Neuronal stem cell (in vitro differentiated cells): ENCODE measurements at regions not wholly inside any gene's neighbourhood (a gene's known extent, or its start where the extent isn't known, plus 50 kb on each side); places are given as distances from the start of the nearest gene placed in this dataset.

Experiments
- DNase-seq: peaks from one replicate; pipeline ENCODE4 v3.0.0-alpha.2; 2013; ENCODE audit warnings: low spot score
- H2AFZ ChIP-seq: one replicate; pipeline ENCODE4 v1.6.1; 2013; ENCODE audit warnings: mild to moderate bottlenecking, low read length, inconsistent platforms
- H2AK5ac ChIP-seq: 2 replicates; pipeline ENCODE4 v1.6.1; 2013; ENCODE audit warnings: low read depth, mild to moderate bottlenecking, inconsistent platforms, low read length, moderate library complexity, mixed read lengths
- H2BK120ac ChIP-seq: 2 replicates; pipeline ENCODE4 v1.6.1; 2013; ENCODE audit warnings: low read depth, mild to moderate bottlenecking, inconsistent platforms, low read length, moderate library complexity, mixed read lengths
- H2BK12ac ChIP-seq: one replicate; pipeline ENCODE4 v1.6.1; 2013; ENCODE audit warnings: low read length, inconsistent platforms
- H2BK15ac ChIP-seq: 2 replicates; pipeline ENCODE4 v1.6.1; 2013; ENCODE audit warnings: mild to moderate bottlenecking, low read length, inconsistent platforms, mixed read lengths
- H2BK5ac ChIP-seq: one replicate; pipeline ENCODE4 v1.6.1; 2013; ENCODE audit warnings: inconsistent platforms, mild to moderate bottlenecking, low read length, moderate library complexity
- H3K14ac ChIP-seq: one replicate; pipeline ENCODE4 v1.6.1; 2013; ENCODE audit warnings: low read length, inconsistent platforms
- H3K18ac ChIP-seq: 2 replicates; pipeline ENCODE4 v1.6.1; 2013; ENCODE audit warnings: low read length, inconsistent platforms
- H3K23ac ChIP-seq: 2 replicates; pipeline ENCODE4 v1.6.1; 2013; ENCODE audit warnings: low read depth, mild to moderate bottlenecking, mixed read lengths, low read length, inconsistent platforms; ENCODE audit not compliant: poor library complexity
- H3K27ac ChIP-seq: replicated peaks from 3 replicates; pipeline ENCODE4 v1.5.1; 2013; ENCODE audit warnings: low read length, inconsistent platforms
- H3K27me3 ChIP-seq, 3 experiments: 2 replicates each; pipeline ENCODE4 v1.6.1; 2013; ENCODE audit warnings: low read length in 3 of 3, mild to moderate bottlenecking in 2 of 3, inconsistent platforms in 1 of 3, low read depth in 1 of 3, mixed read lengths in 1 of 3, moderate library complexity in 1 of 3; ENCODE audit not compliant: control insufficient read depth in 3 of 3, insufficient read depth in 3 of 3
- H3K36me3 ChIP-seq, 2 donors: replicated peaks in 1 of 2; 2 replicates each; pipeline ENCODE4 v1.6.1; 2013; ENCODE audit warnings: low read length in 2 of 2; ENCODE audit not compliant: control insufficient read depth in 2 of 2, insufficient read depth in 2 of 2
- H3K4ac ChIP-seq: 2 replicates; pipeline ENCODE4 v1.6.1; 2013; ENCODE audit warnings: inconsistent platforms, mild to moderate bottlenecking, low read length, moderate library complexity
- H3K4me1 ChIP-seq, 2 donors: 1 replicate in 1 of 2; 2 replicates in 1 of 2; pipeline ENCODE4 v1.6.1; 2013; ENCODE audit warnings: low read length in 2 of 2, low read depth in 1 of 2; ENCODE audit not compliant: control insufficient read depth in 2 of 2, insufficient read depth in 1 of 2
- H3K4me2 ChIP-seq: one replicate; pipeline ENCODE4 v1.6.1; 2013; ENCODE audit warnings: mild to moderate bottlenecking, low read length, inconsistent platforms; ENCODE audit not compliant: insufficient read depth, poor library complexity, severe bottlenecking
- H3K4me3 ChIP-seq, 2 donors: 2 replicates each; pipeline ENCODE4 v1.5.1; 2013; ENCODE audit warnings: low read length in 2 of 2, mild to moderate bottlenecking in 2 of 2, inconsistent platforms in 1 of 2, moderate library complexity in 1 of 2
- H3K79me1 ChIP-seq: one replicate; pipeline ENCODE4 v1.6.1; 2013; ENCODE audit warnings: low read depth, mild to moderate bottlenecking, inconsistent platforms, low read length, moderate library complexity
- H3K9ac ChIP-seq: one replicate; pipeline ENCODE4 v1.6.1; 2013; ENCODE audit warnings: mild to moderate bottlenecking, low read depth, low read length, inconsistent platforms; ENCODE audit not compliant: poor library complexity
- H3K9me3 ChIP-seq, 2 donors: replicated peaks in 1 of 2; 2 replicates each; pipeline versions ENCODE3 to v1.6.1; 2013; ENCODE audit warnings: low read length in 2 of 2, mild to moderate bottlenecking in 2 of 2, inconsistent platforms in 1 of 2, low read depth in 1 of 2, mixed read lengths in 1 of 2, moderate library complexity in 1 of 2; ENCODE audit not compliant: control insufficient read depth in 2 of 2, insufficient read depth in 1 of 2
- H4K8ac ChIP-seq: one replicate; pipeline ENCODE4 v1.6.1; 2013; ENCODE audit warnings: low read depth, mild to moderate bottlenecking, inconsistent platforms, low read length, moderate library complexity
- H4K91ac ChIP-seq: one replicate; pipeline ENCODE4 v1.6.1; 2013; ENCODE audit warnings: low read length, low read depth, mild to moderate bottlenecking, inconsistent platforms; ENCODE audit not compliant: poor library complexity
- WGBS, 2 donors: extraction: QIAGEN DNeasy Blood & Tissue Kit; methylation state at CpG; one replicate each; pipeline ENCODE4 v1.1.7; 2013; ENCODE audit warnings: missing lambda C conversion rate in 2 of 2, mixed read lengths in 1 of 2; ENCODE audit not compliant: insufficient read length in 2 of 2, insufficient replicate concordance in 1 of 2; ENCODE audit errors: extremely low coverage in 2 of 2; 5-methylcytosine and 5-hydroxymethylcytosine counted together

DNA sequence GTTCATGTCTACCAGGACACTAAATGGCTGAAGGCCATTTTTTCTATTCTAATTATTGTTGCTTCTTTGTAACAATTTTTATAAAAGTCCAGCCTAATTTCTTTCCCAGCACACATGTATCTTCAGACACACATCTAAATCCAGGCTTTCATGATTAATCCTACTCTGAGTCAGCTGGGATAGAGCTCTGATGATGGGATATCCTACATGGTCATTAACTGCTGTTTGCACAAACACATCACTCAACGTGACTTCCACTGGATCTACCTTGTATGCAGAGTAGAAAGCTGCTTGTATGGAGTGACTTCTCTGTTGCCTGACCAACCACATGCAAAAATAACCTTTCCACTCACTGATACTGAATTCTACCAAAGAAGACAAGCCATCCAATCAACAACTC, 260.9 kb downstream of the AHR start:
- Histone ChIP-seq H2BK5ac (no peak overlapping the region), H4K91ac (no peak overlapping the region), H3K36me3 (no peaks in the 10 kb centered on the region), H2AK5ac (no peak overlapping the region), H2BK120ac (no peak overlapping the region), H4K8ac (no peak overlapping the region), H3K79me1 (no peaks in the 10 kb centered on the region), H3K27ac (no peak overlapping the region), H3K4ac (no peak overlapping the region), H3K4me2 (no peak overlapping the region), H3K27me3 (peaks cover 0 to 2% (median 0%) of the 10 kb centered on the region in 3 experiments), H3K23ac (no peak overlapping the region), H3K4me1 (peaks cover 0 to 3% of the 10 kb centered on the region in 2 donors), H2BK15ac (no peak overlapping the region), H3K9ac (no peak overlapping the region), H3K4me3 (no peak overlapping the region), H3K18ac (no peak overlapping the region), H3K14ac (no peak overlapping the region), H2AFZ (no peak overlapping the region), H3K9me3 (peaks cover 0 to 2% of the 10 kb centered on the region in 2 donors), H2BK12ac (no peak overlapping the region)
- DNase-seq = no peak
- no CpG with 5 or more reads among the region's 1 CpG for WGBS, 2 donors

DNA sequence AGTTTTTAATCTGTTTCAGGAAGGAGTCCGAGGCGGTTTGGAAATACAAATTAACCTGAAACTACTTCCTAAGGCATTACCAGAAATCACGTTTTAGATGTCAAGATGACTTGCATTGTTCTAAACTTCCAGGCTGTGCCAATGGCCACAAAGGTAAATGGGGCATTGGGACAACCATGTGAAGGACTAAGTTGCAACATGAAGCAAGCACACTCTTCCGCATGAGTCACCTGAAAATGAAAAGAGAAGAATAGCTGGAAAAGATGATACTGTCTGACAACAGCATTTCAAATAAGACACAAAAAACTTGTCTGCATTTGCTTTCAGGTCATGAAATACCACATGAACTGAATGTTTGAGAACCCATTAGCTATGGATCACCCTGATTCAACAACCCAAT, 262.1 kb downstream of the AHR start:
- no CpG with 5 or more reads among the region's 4 CpGs for WGBS, 2 donors
- no peak overlapping the region for H3K9ac ChIP-seq
- H3K27ac ChIP-seq = no peak overlapping the region

DNA sequence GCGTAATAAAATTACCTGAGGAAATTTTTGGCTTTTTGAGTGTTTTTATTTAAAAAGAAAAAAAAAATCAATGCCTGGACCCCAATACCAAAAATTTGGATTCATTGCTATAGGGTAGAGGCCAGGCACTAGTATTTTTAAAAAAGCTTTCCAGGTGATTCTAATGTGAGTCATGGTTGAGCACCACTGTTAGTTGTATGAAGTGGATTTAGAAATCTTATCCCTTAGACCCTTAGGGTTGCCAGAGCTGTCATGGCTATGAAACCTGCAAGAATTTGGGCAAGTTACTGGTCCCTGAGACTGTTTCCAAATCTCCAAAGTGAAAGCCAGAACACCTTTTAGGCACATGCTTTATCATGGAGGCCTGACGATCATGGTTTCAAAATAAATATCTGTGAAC, 262.5 kb downstream of the AHR start:
- no peak overlapping the region for H2AFZ ChIP-seq
- no peak overlapping the region for H2BK5ac ChIP-seq
- H2BK120ac ChIP-seq = no peak overlapping the region
- no peak for DNase-seq
- H3K18ac ChIP-seq = no peak overlapping the region
- H3K4me3 ChIP-seq = no peak overlapping the region
- no peak overlapping the region for H3K9ac ChIP-seq
- no peak overlapping the region for H4K8ac ChIP-seq
- WGBS, 2 donors = no CpG with 5 or more reads among the region's 2 CpGs
- no peak overlapping the region for H3K14ac ChIP-seq
- H3K79me1 ChIP-seq = no peaks in the 10 kb centered on the region
- H3K27me3 ChIP-seq = peaks cover 0 to 2% (median 0%) of the 10 kb centered on the region in 3 experiments
- no peak overlapping the region for H2BK12ac ChIP-seq
- H4K91ac ChIP-seq = no peak overlapping the region
- H2BK15ac ChIP-seq = no peak overlapping the region
- no peak overlapping the region for H3K23ac ChIP-seq
- no peak overlapping the region for H3K4me2 ChIP-seq
- H3K36me3 ChIP-seq = no peaks in the 10 kb centered on the region
- H3K9me3 ChIP-seq = peaks cover 0 to 2% of the 10 kb centered on the region in 2 donors
- H3K4ac ChIP-seq = no peak overlapping the region
- no peak overlapping the region for H2AK5ac ChIP-seq
- no peak overlapping the region for H3K27ac ChIP-seq
- H3K4me1 ChIP-seq = peaks cover 0 to 3% of the 10 kb centered on the region in 2 donors

More for the DNA sequence above, 262.1 kb downstream of the AHR start:
- Histone ChIP-seq H2BK15ac (no peak overlapping the region), H3K27me3 (peaks cover 0 to 2% (median 0%) of the 10 kb centered on the region in 3 experiments), H3K23ac (no peak overlapping the region), H3K4me1 (peaks cover 0 to 3% of the 10 kb centered on the region in 2 donors), H4K91ac (no peak overlapping the region), H3K4me2 (no peak overlapping the region), H2AK5ac (no peak overlapping the region), H3K9me3 (peaks cover 0 to 2% of the 10 kb centered on the region in 2 donors), H3K79me1 (no peaks in the 10 kb centered on the region), H2BK5ac (no peak overlapping the region), H3K14ac (no peak overlapping the region), H3K4ac (no peak overlapping the region), H3K36me3 (no peaks in the 10 kb centered on the region), H3K18ac (no peak overlapping the region), H4K8ac (no peak overlapping the region), H3K4me3 (no peak overlapping the region), H2AFZ (no peak overlapping the region), H2BK120ac (no peak overlapping the region), H2BK12ac (no peak overlapping the region)
- DNase-seq = no peak

DNA sequence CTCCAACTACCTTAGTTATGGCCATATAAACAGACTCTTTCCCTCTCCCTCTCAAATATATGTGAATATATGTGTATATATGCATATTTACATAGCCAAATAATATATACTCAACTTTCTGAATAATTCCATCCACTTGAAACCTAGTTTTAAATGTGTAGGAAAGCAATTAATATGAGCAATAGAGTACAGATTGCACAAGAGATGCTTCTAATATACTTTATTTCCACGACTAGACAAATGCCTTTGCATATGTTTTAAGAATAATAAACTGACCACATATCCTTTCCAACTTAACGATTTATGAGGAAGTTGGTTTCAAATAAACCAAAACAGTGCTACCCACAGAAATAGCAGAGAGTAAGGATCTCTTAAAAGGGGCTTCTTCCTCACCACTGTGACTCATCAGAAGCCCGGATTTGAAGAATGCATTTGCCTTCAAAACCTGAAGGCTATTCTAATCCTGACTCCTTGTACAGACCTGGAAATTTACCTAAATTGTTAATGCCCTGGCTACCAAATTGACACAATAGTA, 266.3 kb downstream of the AHR start:
- H4K8ac ChIP-seq = no peak overlapping the region
- H3K9me3 ChIP-seq = peaks cover 0 to 2% of the 10 kb centered on the region in 2 donors
- no peak overlapping the region for H2BK120ac ChIP-seq
- no peak overlapping the region for H3K27ac ChIP-seq
- H3K4me1 ChIP-seq = peaks cover 0 to 3% of the 10 kb centered on the region in 2 donors
- no peak for DNase-seq
- no peak overlapping the region for H3K9ac ChIP-seq
- H4K91ac ChIP-seq = no peak overlapping the region
- H3K14ac ChIP-seq = no peak overlapping the region
- no peak overlapping the region for H3K4me2 ChIP-seq
- H2AFZ ChIP-seq = no peak overlapping the region
- WGBS, 2 donors = no CpG with 5 or more reads among the region's 3 CpGs
- H3K18ac ChIP-seq = no peak overlapping the region
- H2BK5ac ChIP-seq = no peak overlapping the region
- no peak overlapping the region for H3K4me3 ChIP-seq
- no peak overlapping the region for H2BK12ac ChIP-seq
- no peak overlapping the region for H2AK5ac ChIP-seq
- no peaks in the 10 kb centered on the region for H3K79me1 ChIP-seq
- H3K4ac ChIP-seq = no peak overlapping the region
- peaks cover 0 to 2% (median 0%) of the 10 kb centered on the region in 3 experiments for H3K27me3 ChIP-seq
- H3K36me3 ChIP-seq = no peaks in the 10 kb centered on the region
- H3K23ac ChIP-seq = no peak overlapping the region
- no peak overlapping the region for H2BK15ac ChIP-seq
